Epithelial cell of proximal tubule (primary cell): ENCODE measurements at regions not wholly inside any gene's neighbourhood (a gene's known extent, or its start where the extent isn't known, plus 50 kb on each side); places are given as distances from the start of the nearest gene placed in this dataset.

Source experiments
- DNase-seq: peaks from one replicate; pipeline ENCODE4 v3.0.0-alpha.2; 2011; ENCODE audit warnings: low read depth
- H3K4me3 ChIP-seq: 2 replicates; pipeline ENCODE4 v1.5.1; 2011; ENCODE audit warnings: low read depth, mild to moderate bottlenecking, low read length
- CTCF ChIP-seq: conservative IDR thresholded peaks from 2 replicates; pipeline ENCODE4 v1.5.1; 2012; ENCODE audit warnings: low read depth, mild to moderate bottlenecking, low read length

GRCh38 chr4:161183729-161184128 lies 980.1 kb downstream of the FSTL5 start:
- DNase-seq = no peak
- H3K4me3 ChIP-seq = no peak overlapping the region
- no peak for TF ChIP-seq CTCF

- DNase-seq = no peak
- no peak for TF ChIP-seq CTCF
- no peak overlapping the region for H3K4me3 ChIP-seq
Measured at GRCh38 chr4:161182913-161183312, 980.9 kb downstream of the FSTL5 start.

- no peak overlapping the region for H3K4me3 ChIP-seq
- no peak for TF ChIP-seq CTCF
- DNase-seq = no peak
Measured at GRCh38 chr4:161178310-161178709, 985.5 kb downstream of the FSTL5 start.

GRCh38 chr4:161172396-161173026 lies 991.3 kb downstream of the FSTL5 start:
- no peak for TF ChIP-seq CTCF
- H3K4me3 ChIP-seq = no peak overlapping the region
- DNase-seq = no peak

GRCh38 chr4:161167539-161167938 lies 996.3 kb downstream of the FSTL5 start:
- TF ChIP-seq CTCF = no peak
- no peak for DNase-seq
- H3K4me3 ChIP-seq = no peak overlapping the region

GRCh38 chr4:161160718-161161117 lies 1003.1 kb downstream of the FSTL5 start:
- DNase-seq = no peak
- TF ChIP-seq CTCF = no peak

GRCh38 chr4:161148051-161148450 lies 1015.7 kb downstream of the FSTL5 start:
- no peak overlapping the region for H3K4me3 ChIP-seq
- DNase-seq = no peak
- TF ChIP-seq CTCF = no peak

More at GRCh38 chr4:161160718-161161117, 1003.1 kb downstream of the FSTL5 start:
- H3K4me3 ChIP-seq = no peak overlapping the region
